Caki2 (cell line): ENCODE measurements at regions not wholly inside any gene's neighbourhood (a gene's known extent, or its start where the extent isn't known, plus 50 kb on each side); places are given as distances from the start of the nearest gene placed in this dataset.

Experiments used
- DNase-seq: peaks from one replicate; pipeline ENCODE4 v3.0.0-alpha.2; 2015; ENCODE audit warnings: low read depth
- in situ Hi-C: cut with HindIII; loops from 2 replicates; pipeline ENCODE4 v1.10.0; 2016; ENCODE audit warnings: low sequenced_read_pairs, low pct_unique_long_range_greater_than_20kb, mixed read lengths

GRCh38 chr7:17062151-17063044 is 180.6 kb upstream of the AGR3 start:
- in situ Hi-C loops: no loop called here
- DNase-seq: no peak

- in situ Hi-C loops: no loop called here
- no peak for DNase-seq
Measured at GRCh38 chr7:17063045-17063383, 181.2 kb upstream of the AGR3 start.

GRCh38 chr7:17067691-17068090 is 185.9 kb upstream of the AGR3 start:
- in situ Hi-C loops: no loop called here
- no peak for DNase-seq

- DNase-seq: no peak
- in situ Hi-C loops: no loop called here
Measured at GRCh38 chr7:17069146-17069545, 187.4 kb upstream of the AGR3 start.

GRCh38 chr7:17070231-17070708 is 188.5 kb upstream of the AGR3 start:
- in situ Hi-C loops: no loop called here
- no peak for DNase-seq

- no peak for DNase-seq
- in situ Hi-C loops: no loop called here
Measured at GRCh38 chr7:17071866-17072265, 190.1 kb upstream of the AGR3 start.

GRCh38 chr7:17075601-17076255 is 193.9 kb upstream of the AGR3 start:
- in situ Hi-C loops: no loop called here
- no peak for DNase-seq

GRCh38 chr7:17078298-17078697 is 196.5 kb upstream of the AGR3 start:
- DNase-seq: no peak
- in situ Hi-C loops: no loop called here

GRCh38 chr7:17083392-17084165 is 201.8 kb upstream of the AGR3 start:
- no peak for DNase-seq
- in situ Hi-C loops: no loop called here

- in situ Hi-C loops: no loop called here
- DNase-seq: no peak
Measured at GRCh38 chr7:17084166-17084475, 202.3 kb upstream of the AGR3 start.

GRCh38 chr7:17085186-17085585 is 203.4 kb upstream of the AGR3 start:
- in situ Hi-C loops: no loop called here
- no peak for DNase-seq

GRCh38 chr7:17086403-17086802 is 204.6 kb upstream of the AGR3 start:
- DNase-seq: no peak
- in situ Hi-C loops: no loop called here

- in situ Hi-C loops: no loop called here
- DNase-seq: no peak
Measured at GRCh38 chr7:17090751-17091150, 207.7 kb upstream of the AHR start.

- no peak for DNase-seq
Measured at GRCh38 chr7:17093461-17093860, 205.0 kb upstream of the AHR start.

GRCh38 chr7:17094963-17095574 is 203.4 kb upstream of the AHR start:
- in situ Hi-C loops: no loop called here
- DNase-seq: no peak

More at GRCh38 chr7:17093461-17093860, 205.0 kb upstream of the AHR start:
- in situ Hi-C loops: no loop called here

- DNase-seq: no peak
- in situ Hi-C loops: no loop called here
Measured at GRCh38 chr7:17095931-17096330, 202.5 kb upstream of the AHR start.

GRCh38 chr7:17097668-17098297 is 200.7 kb upstream of the AHR start:
- in situ Hi-C loops: no loop called here

GRCh38 chr7:17098515-17098914 is 199.9 kb upstream of the AHR start:
- DNase-seq: no peak
- in situ Hi-C loops: no loop called here

More at GRCh38 chr7:17097668-17098297, 200.7 kb upstream of the AHR start:
- DNase-seq: no peak
